SK-N-SH (cell line): ENCODE measurements at regions not wholly inside any gene's neighbourhood (a gene's known extent, or its start where the extent isn't known, plus 50 kb on each side); places are given as distances from the start of the nearest gene placed in this dataset.

Experiments used
- CTCF ChIA-PET: fragments of 300-600, 350-600 bp; formaldehyde crosslinking; extraction: SDS; loops from one replicate; lab custom pipeline; 2021; lab: Yijun Ruan, JAX
- POLR2A ChIA-PET: fragments of 350-600 bp; sonication (Branson Sonifier 250); formaldehyde crosslinking; extraction: SDS; loops from one replicate; lab custom pipeline; 2020; ENCODE audit warnings: antibody characterized with exemption, inconsistent platforms; lab: Yijun Ruan, JAX
- DNase-seq: peaks from one replicate; pipeline ENCODE4 v3.0.0; 2012
- H2AFZ ChIP-seq: fragments of 200-600 bp; sonication (generic); 2 replicates; pipeline ENCODE4 v1.8.1; 2016; ENCODE audit warnings: antibody characterized with exemption, mild to moderate bottlenecking, low read depth
- H3F3A ChIP-seq: fragments of 200-600 bp; sonication (generic); replicated peaks from 2 replicates; pipeline ENCODE3; 2016; ENCODE audit warnings: antibody characterized with exemption, mild to moderate bottlenecking; ENCODE audit not compliant: insufficient read depth
- H3K27ac ChIP-seq, 2 experiments: fragments of 200-500 bp in 1 of 2; fragments of 200-600 bp in 1 of 2; sonication (Bioruptor generic) in 1 of 2; sonication (generic), shearing (Covaris generic) in 1 of 2; 2 replicates each; pipeline versions ENCODE4 v1.5.1 to v1.6.1; 2014 to 2016; ENCODE audit warnings: low read depth in 2 of 2, inconsistent platforms in 1 of 2, low read length in 1 of 2, mild to moderate bottlenecking in 1 of 2, mixed read lengths in 1 of 2
- H3K27me3 ChIP-seq: fragments of 200-600 bp; sonication (generic), shearing (Covaris generic); 2 replicates; pipeline ENCODE4 v1.6.1; 2016; ENCODE audit warnings: mixed run types; ENCODE audit not compliant: insufficient read depth
- H3K36me3 ChIP-seq, 2 experiments: fragments of 200-500 bp in 1 of 2; fragments of 200-600 bp in 1 of 2; sonication (Bioruptor generic) in 1 of 2; sonication (generic) in 1 of 2; replicated peaks in 1 of 2; 2 replicates each; pipeline versions ENCODE3 to v1.5.1; 2014 to 2016; ENCODE audit warnings: low read length in 1 of 2, mild to moderate bottlenecking in 1 of 2; ENCODE audit not compliant: insufficient read depth in 2 of 2, control insufficient read depth in 1 of 2
- H3K4me1 ChIP-seq, 2 experiments: fragments of 200-500 bp in 1 of 2; fragments of 200-600 bp in 1 of 2; sonication (Bioruptor generic) in 1 of 2; sonication (generic), shearing (Covaris generic) in 1 of 2; 2 replicates each; pipeline versions ENCODE4 v1.5.1 to v1.6.1; 2014 to 2016; ENCODE audit warnings: low read depth in 1 of 2, low read length in 1 of 2, mixed run types in 1 of 2; ENCODE audit not compliant: insufficient read depth in 2 of 2, control insufficient read depth in 1 of 2
- H3K4me2 ChIP-seq: fragments of 200-600 bp; sonication (generic), shearing (Covaris generic); 2 replicates; pipeline ENCODE4 v1.6.1; 2017; ENCODE audit warnings: mixed run types
- H3K4me3 ChIP-seq, 2 experiments: fragments of 200-500 bp in 1 of 2; fragments of 200-600 bp in 1 of 2; sonication (Bioruptor generic) in 1 of 2; sonication (generic), shearing (Covaris generic) in 1 of 2; 2 replicates each; pipeline versions ENCODE4 v1.5.1 to v1.8.1; 2014 to 2016; ENCODE audit warnings: low read depth in 2 of 2, inconsistent platforms in 1 of 2, low read length in 1 of 2, mild to moderate bottlenecking in 1 of 2, mixed read lengths in 1 of 2, moderate library complexity in 1 of 2
- H3K79me2 ChIP-seq: fragments of 200-600 bp; sonication (generic); 2 replicates; pipeline ENCODE4 v1.8.1; 2017; ENCODE audit warnings: mild to moderate bottlenecking; ENCODE audit not compliant: insufficient read depth
- H3K9ac ChIP-seq: fragments of 200-600 bp; sonication (generic); 2 replicates; pipeline ENCODE4 v1.6.1; 2017; ENCODE audit warnings: mixed run types
- H3K9me2 ChIP-seq: fragments of 200-600 bp; sonication (generic); 2 replicates; pipeline ENCODE4 v1.6.1; 2017; ENCODE audit warnings: mixed run types
- H3K9me3 ChIP-seq: fragments of 200-600 bp; sonication (generic); 2 replicates; pipeline ENCODE4 v1.6.1; 2017; ENCODE audit warnings: mixed run types, mild to moderate bottlenecking, moderate library complexity
- H4K20me1 ChIP-seq: fragments of 200-600 bp; sonication (generic); 2 replicates; pipeline ENCODE4 v1.6.1; 2017; ENCODE audit warnings: mild to moderate bottlenecking, mixed run types; ENCODE audit not compliant: insufficient read depth
- ELF1 ChIP-seq: IDR thresholded peaks from 2 replicates; pipeline ENCODE4 v1.4.0; 2012
- EP300 ChIP-seq, 2 experiments: IDR thresholded peaks; 2 replicates each; pipeline versions ENCODE4 v1.4.0 to v1.6.1; 2012; ENCODE audit warnings: borderline replicate concordance in 1 of 2, low read depth in 1 of 2, low read length in 1 of 2
- FOSL2 ChIP-seq: IDR thresholded peaks from 2 replicates; pipeline ENCODE4 v1.4.0; 2012; ENCODE audit warnings: low read depth, mild to moderate bottlenecking, moderate library complexity, borderline replicate concordance
- FOXJ3 ChIP-seq: sonication (generic); formaldehyde crosslinking; IDR thresholded peaks from 2 replicates; pipeline ENCODE4 v1.5.1; 2020; ENCODE audit warnings: mild to moderate bottlenecking, missing genetic modification reagents
- GATA2 ChIP-seq: sonication (generic); formaldehyde crosslinking; IDR thresholded peaks from 2 replicates; pipeline ENCODE4 v1.5.0; 2020; ENCODE audit warnings: mild to moderate bottlenecking, missing genetic modification reagents
- JUND ChIP-seq: IDR thresholded peaks from 2 replicates; pipeline ENCODE4 v1.4.0; 2012
- MEF2A ChIP-seq: IDR thresholded peaks from 2 replicates; pipeline ENCODE4 v1.4.0; 2012; ENCODE audit warnings: low read depth, borderline replicate concordance
- MXI1 ChIP-seq: IDR thresholded peaks from 2 replicates; pipeline ENCODE4 v1.6.1; 2012; ENCODE audit warnings: mild to moderate bottlenecking, low read depth, low read length, improper control_type of control experiment
- NRF1 ChIP-seq: IDR thresholded peaks from 2 replicates; pipeline ENCODE4 v1.6.1; 2012; ENCODE audit warnings: low read depth, mild to moderate bottlenecking, low read length
- POLR2AphosphoS5 ChIP-seq: IDR thresholded peaks from 2 replicates; pipeline ENCODE4 v1.6.1; 2012; ENCODE audit warnings: low read depth, low read length
- RAD21 ChIP-seq: IDR thresholded peaks from 2 replicates; pipeline ENCODE4 v1.6.1; 2012; ENCODE audit warnings: mild to moderate bottlenecking, low read length
- RCOR1 ChIP-seq: fragments of 150-350 bp; IDR thresholded peaks from 2 replicates; pipeline ENCODE4 v1.6.1; 2017; ENCODE audit warnings: antibody characterized with exemption, low read length
- SIN3A ChIP-seq: IDR thresholded peaks from 2 replicates; pipeline ENCODE4 v1.6.1; 2012; ENCODE audit warnings: low read depth, mild to moderate bottlenecking, low read length, moderate library complexity, borderline replicate concordance
- SMC3 ChIP-seq: IDR thresholded peaks from 2 replicates; pipeline ENCODE4 v1.6.1; 2012; ENCODE audit warnings: low read depth, low read length, improper control_type of control experiment
- TCF12 ChIP-seq: IDR thresholded peaks from 2 replicates; pipeline ENCODE4 v1.4.0; 2012
- TEAD4 ChIP-seq: IDR thresholded peaks from 2 replicates; pipeline ENCODE4 v1.4.0; 2012; ENCODE audit warnings: mild to moderate bottlenecking, borderline replicate concordance; ENCODE audit not compliant: insufficient read depth
- WGBS: methylation state at CpG from one replicate; pipeline ENCODE4 v1.1.6; 2017; ENCODE audit warnings: low lambda C conversion rate; 5-methylcytosine and 5-hydroxymethylcytosine counted together
- TF ChIP-seq, protein P1 (sequence below): IDR thresholded peaks from 2 replicates; pipeline ENCODE4; 2012
- TF ChIP-seq, protein P2 (sequence below): IDR thresholded peaks from 2 replicates; pipeline ENCODE4 v1.4.0; 2012; ENCODE audit warnings: low read depth
- TF ChIP-seq, protein P3 (sequence below): fragments of 200-600 bp; sonication (generic); IDR thresholded peaks from 2 replicates; pipeline ENCODE4 v1.6.1; 2017; ENCODE audit warnings: antibody characterized with exemption, mild to moderate bottlenecking, moderate library complexity
- TF ChIP-seq, protein P4 (sequence below): IDR thresholded peaks from 2 replicates; pipeline ENCODE4 v1.4.0; 2012; ENCODE audit warnings: low read depth, borderline replicate concordance
- TF ChIP-seq, protein P5 (sequence below): IDR thresholded peaks from 2 replicates; pipeline ENCODE4 v1.4.0; 2012; ENCODE audit warnings: low read depth, borderline replicate concordance

DNA sequence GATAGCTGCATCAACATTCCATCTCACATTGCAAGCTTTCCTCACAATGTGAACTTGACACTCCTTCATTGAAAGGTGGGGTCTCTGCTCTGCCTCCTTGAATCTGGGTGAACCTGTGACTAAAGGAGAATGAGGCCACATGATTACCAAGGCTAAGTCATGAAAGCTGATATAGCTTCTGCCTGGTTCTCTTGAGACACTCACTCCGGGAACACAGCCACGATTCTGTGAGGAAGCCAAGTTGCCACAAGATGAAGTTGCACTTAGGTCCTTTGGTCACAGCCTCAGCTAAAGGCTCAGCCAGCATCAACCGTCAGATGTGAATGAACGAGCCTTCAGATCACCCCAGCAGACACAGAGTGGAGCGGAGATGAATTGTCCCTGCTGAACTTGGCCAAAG, 94.7 kb upstream of the FAM136A start:
- Histone ChIP-seq H3K27me3 (peaks cover 4% of the 10 kb centered on the region; the same call in 1 of the 2 replicates), H2AFZ (no peak overlapping the region), H3K4me1 (no peaks in the 10 kb centered on the region), H3K9ac (no peak overlapping the region), H3K9me3 (no peaks in the 10 kb centered on the region), H3K9me2 (no peaks in the 10 kb centered on the region), H3K4me2 (no peak overlapping the region), H3K4me3 (no peak overlapping the region), H3K27ac (no peak overlapping the region), H4K20me1 (no peaks in the 10 kb centered on the region), H3K36me3 (no peaks in the 10 kb centered on the region), H3K79me2 (no peaks in the 10 kb centered on the region), H3F3A (no peaks in the 10 kb centered on the region)
- WGBS: 28% methylated on average over 5 of the region's 5 CpGs
- POLR2A ChIA-PET: no interaction called here
- CTCF ChIA-PET: interaction anchor here (0.7 to 1.1 kb wide), 2 partner anchors 55 to 734 kb away, joined by 3 read pairs; partner anchors contain the start of genes MCEE and MPHOSPH10
- DNase-seq: no peak
- no peak for TF ChIP-seq TEAD4
- TF ChIP-seq FOSL2: no peak
- no peak for TF ChIP-seq TCF12
- TF ChIP-seq RCOR1: no peak
- TF ChIP-seq RAD21: no peak
- TF ChIP-seq, protein P1, sequence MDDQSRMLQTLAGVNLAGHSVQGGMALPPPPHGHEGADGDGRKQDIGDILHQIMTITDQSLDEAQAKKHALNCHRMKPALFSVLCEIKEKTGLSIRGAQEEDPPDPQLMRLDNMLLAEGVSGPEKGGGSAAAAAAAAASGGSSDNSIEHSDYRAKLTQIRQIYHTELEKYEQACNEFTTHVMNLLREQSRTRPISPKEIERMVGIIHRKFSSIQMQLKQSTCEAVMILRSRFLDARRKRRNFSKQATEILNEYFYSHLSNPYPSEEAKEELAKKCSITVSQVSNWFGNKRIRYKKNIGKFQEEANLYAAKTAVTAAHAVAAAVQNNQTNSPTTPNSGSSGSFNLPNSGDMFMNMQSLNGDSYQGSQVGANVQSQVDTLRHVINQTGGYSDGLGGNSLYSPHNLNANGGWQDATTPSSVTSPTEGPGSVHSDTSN: no peak
- no peak for TF ChIP-seq FOXJ3 (CRISPR knock-in tag)
- TF ChIP-seq, protein P2, sequence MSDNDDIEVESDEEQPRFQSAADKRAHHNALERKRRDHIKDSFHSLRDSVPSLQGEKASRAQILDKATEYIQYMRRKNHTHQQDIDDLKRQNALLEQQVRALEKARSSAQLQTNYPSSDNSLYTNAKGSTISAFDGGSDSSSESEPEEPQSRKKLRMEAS: no peak
- no peak for TF ChIP-seq POLR2AphosphoS5
- TF ChIP-seq ELF1: no peak
- TF ChIP-seq EP300 (IDR thresholded peaks at IDR 0.05; ENCODE audit: borderline replicate concordance in 1 of 2, low read depth in 1 of 2, low read length in 1 of 2): no peak
- no peak for TF ChIP-seq SMC3
- TF ChIP-seq MEF2A: no peak
- no peak for TF ChIP-seq SIN3A
- TF ChIP-seq GATA2 (CRISPR knock-in tag): no peak
- TF ChIP-seq, protein P3, sequence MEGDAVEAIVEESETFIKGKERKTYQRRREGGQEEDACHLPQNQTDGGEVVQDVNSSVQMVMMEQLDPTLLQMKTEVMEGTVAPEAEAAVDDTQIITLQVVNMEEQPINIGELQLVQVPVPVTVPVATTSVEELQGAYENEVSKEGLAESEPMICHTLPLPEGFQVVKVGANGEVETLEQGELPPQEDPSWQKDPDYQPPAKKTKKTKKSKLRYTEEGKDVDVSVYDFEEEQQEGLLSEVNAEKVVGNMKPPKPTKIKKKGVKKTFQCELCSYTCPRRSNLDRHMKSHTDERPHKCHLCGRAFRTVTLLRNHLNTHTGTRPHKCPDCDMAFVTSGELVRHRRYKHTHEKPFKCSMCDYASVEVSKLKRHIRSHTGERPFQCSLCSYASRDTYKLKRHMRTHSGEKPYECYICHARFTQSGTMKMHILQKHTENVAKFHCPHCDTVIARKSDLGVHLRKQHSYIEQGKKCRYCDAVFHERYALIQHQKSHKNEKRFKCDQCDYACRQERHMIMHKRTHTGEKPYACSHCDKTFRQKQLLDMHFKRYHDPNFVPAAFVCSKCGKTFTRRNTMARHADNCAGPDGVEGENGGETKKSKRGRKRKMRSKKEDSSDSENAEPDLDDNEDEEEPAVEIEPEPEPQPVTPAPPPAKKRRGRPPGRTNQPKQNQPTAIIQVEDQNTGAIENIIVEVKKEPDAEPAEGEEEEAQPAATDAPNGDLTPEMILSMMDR: no peak

DNA sequence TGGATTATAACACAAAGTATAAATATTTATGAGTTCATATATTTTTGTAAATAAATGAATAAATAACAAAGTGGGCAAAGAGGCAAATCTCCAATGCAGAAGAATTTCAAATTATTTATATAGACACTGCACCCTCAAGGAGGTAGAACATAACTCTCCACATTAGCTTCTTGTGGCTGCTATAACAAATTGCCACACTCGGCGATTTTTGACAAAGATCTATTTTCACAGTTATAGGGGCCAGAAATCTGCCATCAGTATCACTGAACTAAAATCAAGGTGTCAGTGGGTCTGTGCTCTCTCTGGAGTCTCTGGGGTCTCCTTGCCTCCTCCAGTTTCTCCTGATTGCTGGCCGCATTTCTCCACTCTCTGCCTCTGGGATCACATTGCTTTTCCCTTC, 92.0 kb upstream of the FAM136A start:
- POLR2A ChIA-PET: no interaction called here
- Histone ChIP-seq H3K4me1 (no peaks in the 10 kb centered on the region), H3K9me2 (no peaks in the 10 kb centered on the region), H3K9me3 (no peaks in the 10 kb centered on the region), H3K27ac (no peak overlapping the region), H4K20me1 (no peaks in the 10 kb centered on the region), H3K9ac (no peak overlapping the region), H3K27me3 (peaks cover 4% of the 10 kb centered on the region; the same call in 1 of the 2 replicates), H3K79me2 (no peaks in the 10 kb centered on the region), H3K4me3 (no peak overlapping the region), H3F3A (no peaks in the 10 kb centered on the region), H3K4me2 (no peak overlapping the region), H2AFZ (no peak overlapping the region), H3K36me3 (no peaks in the 10 kb centered on the region)
- CTCF ChIA-PET: no interaction called here
- WGBS: 13% methylated on average over 3 of the region's 3 CpGs
- DNase-seq: no peak
- TF ChIP-seq, protein P3: no peak
- TF ChIP-seq MXI1 (no peak), NRF1 (no peak), RAD21 (no peak), JUND (no peak), MEF2A (no peak), TCF12 (no peak)
- TF ChIP-seq, protein P4, sequence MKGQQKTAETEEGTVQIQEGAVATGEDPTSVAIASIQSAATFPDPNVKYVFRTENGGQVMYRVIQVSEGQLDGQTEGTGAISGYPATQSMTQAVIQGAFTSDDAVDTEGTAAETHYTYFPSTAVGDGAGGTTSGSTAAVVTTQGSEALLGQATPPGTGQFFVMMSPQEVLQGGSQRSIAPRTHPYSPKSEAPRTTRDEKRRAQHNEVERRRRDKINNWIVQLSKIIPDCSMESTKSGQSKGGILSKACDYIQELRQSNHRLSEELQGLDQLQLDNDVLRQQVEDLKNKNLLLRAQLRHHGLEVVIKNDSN: no peak
- TF ChIP-seq, protein P5, sequence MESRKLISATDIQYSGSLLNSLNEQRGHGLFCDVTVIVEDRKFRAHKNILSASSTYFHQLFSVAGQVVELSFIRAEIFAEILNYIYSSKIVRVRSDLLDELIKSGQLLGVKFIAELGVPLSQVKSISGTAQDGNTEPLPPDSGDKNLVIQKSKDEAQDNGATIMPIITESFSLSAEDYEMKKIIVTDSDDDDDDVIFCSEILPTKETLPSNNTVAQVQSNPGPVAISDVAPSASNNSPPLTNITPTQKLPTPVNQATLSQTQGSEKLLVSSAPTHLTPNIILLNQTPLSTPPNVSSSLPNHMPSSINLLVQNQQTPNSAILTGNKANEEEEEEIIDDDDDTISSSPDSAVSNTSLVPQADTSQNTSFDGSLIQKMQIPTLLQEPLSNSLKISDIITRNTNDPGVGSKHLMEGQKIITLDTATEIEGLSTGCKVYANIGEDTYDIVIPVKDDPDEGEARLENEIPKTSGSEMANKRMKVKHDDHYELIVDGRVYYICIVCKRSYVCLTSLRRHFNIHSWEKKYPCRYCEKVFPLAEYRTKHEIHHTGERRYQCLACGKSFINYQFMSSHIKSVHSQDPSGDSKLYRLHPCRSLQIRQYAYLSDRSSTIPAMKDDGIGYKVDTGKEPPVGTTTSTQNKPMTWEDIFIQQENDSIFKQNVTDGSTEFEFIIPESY: no peak
